WTC11 (cell line): ENCODE measurements at regions not wholly inside any gene's neighbourhood (a gene's known extent, or its start where the extent isn't known, plus 50 kb on each side); places are given as distances from the start of the nearest gene placed in this dataset.

Experiments
- ATAC-seq: fragments of 200-7000 bp; cut with Tn5 transposase; 2 replicates; pipeline ENCODE4 v1.10.0; 2021; ENCODE audit warnings: mild to moderate bottlenecking, moderate library complexity
- CTCF ChIA-PET: fragments of 300-600 bp; sonication (Branson Sonifier 250); formaldehyde crosslinking; loops from one replicate; lab custom pipeline; 2021; ENCODE audit warnings: antibody characterized with exemption; lab: Charles Lee
- POLR2A ChIA-PET: fragments of 350-600 bp; sonication (Branson Sonifier 250); formaldehyde crosslinking; loops from one replicate; lab custom pipeline; 2021; ENCODE audit warnings: antibody characterized with exemption; lab: Charles Lee
- DNase-seq: peaks from one replicate; pipeline ENCODE4 v3.0.0; 2021; ENCODE audit warnings: low spot score
- H3K27ac Mint-ChIP-seq: 2 replicates; pipeline ENCODE4 v1.8.0; 2021; ENCODE audit warnings: mixed read lengths
- H3K27me3 Mint-ChIP-seq: 2 replicates; pipeline ENCODE4 v1.8.0; 2021; ENCODE audit warnings: low read depth, mild to moderate bottlenecking, moderate library complexity, mixed read lengths
- H3K36me3 Mint-ChIP-seq: 2 replicates; pipeline ENCODE4 v1.8.0; 2021; ENCODE audit warnings: mixed read lengths
- H3K4me1 Mint-ChIP-seq: 2 replicates; pipeline ENCODE4 v1.8.0; 2022; ENCODE audit warnings: mixed read lengths
- H3K4me3 Mint-ChIP-seq: 2 replicates; pipeline ENCODE4 v1.8.0; 2021; ENCODE audit warnings: mild to moderate bottlenecking, moderate library complexity, mixed read lengths
- H3K9me3 Mint-ChIP-seq: 2 replicates; pipeline ENCODE4 v1.8.0; 2021; ENCODE audit warnings: mixed read lengths
- AR ChIP-seq: fragments of 250-450 bp; sonication (Bioruptor Pico); IDR thresholded peaks from 2 replicates; pipeline ENCODE4 v1.9.0; 2021; ENCODE audit warnings: mild to moderate bottlenecking
- ARID4B ChIP-seq: sonication (generic); formaldehyde crosslinking; IDR thresholded peaks from 2 replicates; pipeline ENCODE4 v1.8.0; 2023; ENCODE audit warnings: missing genetic modification reagents, mild to moderate bottlenecking, borderline replicate concordance
- ATF2 ChIP-seq: sonication (generic); formaldehyde crosslinking; IDR thresholded peaks from 2 replicates; pipeline ENCODE4 v1.8.1; 2022; ENCODE audit warnings: low read depth, missing genetic modification reagents, borderline replicate concordance
- CDX4 ChIP-seq: fragments of 250-450 bp; sonication (Bioruptor Pico); IDR thresholded peaks from 2 replicates; pipeline ENCODE4 v1.9.0; 2021; ENCODE audit warnings: moderate library complexity, mild to moderate bottlenecking, inconsistent platforms, borderline replicate concordance
- CREB1 ChIP-seq: sonication (generic); formaldehyde crosslinking; IDR thresholded peaks from 2 replicates; pipeline ENCODE4 v1.8.0; 2023; ENCODE audit warnings: mild to moderate bottlenecking, missing genetic modification reagents
- FOXK1 ChIP-seq: sonication (generic); formaldehyde crosslinking; IDR thresholded peaks from 2 replicates; pipeline ENCODE4 v1.8.0; 2022; ENCODE audit warnings: mild to moderate bottlenecking, moderate library complexity, missing genetic modification reagents
- GABPB1 ChIP-seq: sonication (generic); formaldehyde crosslinking; IDR thresholded peaks from 2 replicates; pipeline ENCODE4 v1.8.1; 2023; ENCODE audit warnings: mild to moderate bottlenecking, missing genetic modification reagents
- HMGA2 ChIP-seq: fragments of 250-450 bp; sonication (Bioruptor Pico); IDR thresholded peaks from 2 replicates; pipeline ENCODE4 v1.4.0; 2021; ENCODE audit warnings: mild to moderate bottlenecking, moderate library complexity
- IRF2 ChIP-seq: sonication (generic); formaldehyde crosslinking; IDR thresholded peaks from 2 replicates; pipeline ENCODE4 v1.8.0; 2022; ENCODE audit warnings: low read depth, missing genetic modification reagents, borderline replicate concordance
- MLX ChIP-seq: sonication (generic); formaldehyde crosslinking; IDR thresholded peaks from 2 replicates; pipeline ENCODE4 v1.8.1; 2023; ENCODE audit warnings: mild to moderate bottlenecking, missing genetic modification reagents, moderate library complexity
- NR1H2 ChIP-seq: sonication (generic); formaldehyde crosslinking; IDR thresholded peaks from 2 replicates; pipeline ENCODE4 v1.9.0; 2021; ENCODE audit warnings: mild to moderate bottlenecking, moderate library complexity, missing genetic modification reagents
- PRDM15 ChIP-seq: sonication (generic); formaldehyde crosslinking; IDR thresholded peaks from 2 replicates; pipeline ENCODE4 v1.8.0; 2022; ENCODE audit warnings: missing genetic modification reagents
- SP1 ChIP-seq: sonication (generic); formaldehyde crosslinking; conservative IDR thresholded peaks from 2 replicates; pipeline ENCODE4 v1.8.1; 2022; ENCODE audit warnings: missing genetic modification reagents

- TF ChIP-seq AR (no peak), NR1H2 (no peak), MLX (CRISPR knock-in tag) (no peak), PRDM15 (no peak)
Observed at GRCh38 chr2:16023506-16024360, 83.4 kb downstream of the MYCN start (continued).

GRCh38 chr2:16022548-16023240 is 82.3 kb downstream of the MYCN start:
- H3K36me3 Mint-ChIP-seq: no peaks in the 10 kb centered on the region
- DNase-seq (no peak), ATAC-seq (peak; percentile 76)
- CTCF ChIA-PET: interaction anchor here (1.3 to 1.9 kb wide), 2 partner anchors 11 to 83 kb away, joined by 5 to 8 read pairs; no protein-coding TSS in a partner anchor
- POLR2A ChIA-PET: interaction anchor here (0.7 to 0.8 kb wide), 2 partner anchors 12 to 82 kb away, joined by 3 to 6 read pairs; no protein-coding TSS in a partner anchor
- peaks cover 3% of the 10 kb centered on the region for H3K27me3 Mint-ChIP-seq
- peak overlapping the region; percentile 76 for H3K27ac Mint-ChIP-seq
- H3K9me3 Mint-ChIP-seq: no peaks in the 10 kb centered on the region
- H3K4me3 Mint-ChIP-seq: no peak overlapping the region
- peaks cover 53% of the 10 kb centered on the region for H3K4me1 Mint-ChIP-seq
- TF ChIP-seq CREB1 (CRISPR knock-in tag) (no peak), SP1 (CRISPR knock-in tag) (no peak), PRDM15 (no peak), CDX4 (CRISPR knock-in tag) (no peak), HMGA2 (no peak), GABPB1 (no peak), ARID4B (no peak), ATF2 (CRISPR knock-in tag) (no peak), IRF2 (no peak), FOXK1 (no peak)
